Stimulated activated CD4-positive, alpha-beta T cell treated with anti-CD3 and anti-CD28 coated beads, Interleukin-1b, Interleukin-23, amount 100 ng/mL, for 24 hours (primary cell): ENCODE measurements at regions not wholly inside any gene's neighbourhood (a gene's known extent, or its start where the extent isn't known, plus 50 kb on each side); places are given as distances from the start of the nearest gene placed in this dataset.

Experiments used
- DNase-seq, 4 experiments: peaks; one replicate each; pipeline ENCODE4 v3.0.0-alpha.2; 2020; ENCODE audit warnings: low read depth in 4 of 4, low spot score in 1 of 4

- DNase-seq, result no peak
These were observed 67.8 kb upstream of the SSTR1 start for GRCh38 chr14:38139926-38140325.

- no peak for DNase-seq
These were observed 64.5 kb upstream of the SSTR1 start for GRCh38 chr14:38143170-38143569.

- no peak for DNase-seq
These were observed 63.8 kb upstream of the SSTR1 start for GRCh38 chr14:38143659-38144505.

- no peak for DNase-seq
These were observed 62.6 kb upstream of the SSTR1 start for GRCh38 chr14:38145142-38145541.

- DNase-seq, result no peak
These were observed 57.6 kb upstream of the SSTR1 start for GRCh38 chr14:38150075-38150474.
